HG02973 (cell line): ENCODE measurements at regions not wholly inside any gene's neighbourhood (a gene's known extent, or its start where the extent isn't known, plus 50 kb on each side); places are given as distances from the start of the nearest gene placed in this dataset.
"Not testable (repeated sequence)": the region's sequence is repeated elsewhere in the genome, so short reads cannot be mapped to it uniquely, and the experiment has no call there.

Experiments used
- ATAC-seq: cut with Tn5 transposase; IDR thresholded peaks from one replicate; pipeline ENCODE4 v1.9.1; 2021; ENCODE audit warnings: moderate library complexity; ENCODE audit not compliant: unreplicated experiment

GRCh38 chr4:64216741-64217140 is 192.5 kb downstream of the TECRL start:
- no peak for ATAC-seq

- no peak for ATAC-seq
Measured at GRCh38 chr4:64205376-64205775, 203.9 kb downstream of the TECRL start.

DNA sequence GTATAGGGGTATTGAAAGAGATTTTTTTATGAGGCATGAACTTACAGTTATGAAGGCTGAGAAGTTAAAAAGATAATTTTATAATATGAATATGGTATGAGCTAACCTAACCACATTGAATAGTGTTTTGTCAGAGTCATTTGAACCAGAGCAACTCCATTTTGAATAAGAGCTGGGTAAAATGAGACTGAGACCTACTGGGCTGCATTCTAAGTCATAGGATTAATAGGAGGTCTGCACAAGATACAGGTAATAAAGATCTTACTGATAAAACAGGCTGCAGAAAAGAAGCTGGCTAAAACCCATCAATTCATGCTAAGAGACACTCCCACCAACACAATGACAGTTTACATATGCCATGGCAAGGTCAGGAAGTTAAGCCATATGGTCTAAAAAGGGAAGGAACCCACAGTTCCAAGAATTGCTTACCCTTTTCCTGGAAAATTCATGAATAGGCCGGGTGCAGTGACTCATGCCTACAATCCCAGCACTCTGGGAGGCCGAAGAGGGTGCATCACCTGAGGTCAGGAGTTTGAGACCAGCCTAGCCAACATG is 209.2 kb downstream of the TECRL start:
- ATAC-seq = no peak

- ATAC-seq = no peak
Measured at GRCh38 chr4:64195582-64195981, 213.7 kb downstream of the TECRL start.

DNA sequence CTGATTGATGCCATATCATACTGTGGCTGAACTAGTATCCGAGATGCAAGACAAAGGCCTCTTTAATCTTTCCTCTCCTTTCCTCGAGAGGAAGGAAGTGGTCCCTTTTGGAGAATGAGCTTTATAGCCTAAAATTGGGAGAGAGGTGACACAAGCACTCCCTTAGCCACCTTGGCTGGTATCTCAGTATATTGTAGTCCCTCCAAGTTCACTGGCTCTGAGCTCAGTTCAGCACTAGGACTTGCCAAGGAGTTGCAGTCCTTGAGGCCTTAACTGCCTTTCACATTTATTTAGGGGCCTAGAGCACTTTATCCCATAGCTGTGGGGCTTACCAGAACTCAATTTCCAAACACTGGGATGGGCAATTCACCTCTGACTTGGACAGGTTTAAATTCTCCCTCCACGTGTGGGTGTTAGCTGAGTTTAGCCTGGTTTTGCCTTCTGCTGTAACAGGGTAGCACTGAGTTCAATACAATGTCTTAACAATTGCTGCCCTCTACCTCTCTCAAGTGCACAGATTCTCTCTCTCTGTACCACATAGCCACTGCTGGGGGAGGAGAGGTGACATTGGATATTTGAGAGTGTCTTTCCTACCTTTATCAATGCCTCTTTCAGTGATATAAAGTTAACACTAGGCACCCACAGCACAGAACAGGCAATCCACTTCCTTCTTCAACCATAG is 216.4 kb downstream of the TECRL start:
- ATAC-seq = no peak

- no peak for ATAC-seq
Measured at GRCh38 chr4:64174247-64174882, 234.9 kb downstream of the TECRL start.

DNA sequence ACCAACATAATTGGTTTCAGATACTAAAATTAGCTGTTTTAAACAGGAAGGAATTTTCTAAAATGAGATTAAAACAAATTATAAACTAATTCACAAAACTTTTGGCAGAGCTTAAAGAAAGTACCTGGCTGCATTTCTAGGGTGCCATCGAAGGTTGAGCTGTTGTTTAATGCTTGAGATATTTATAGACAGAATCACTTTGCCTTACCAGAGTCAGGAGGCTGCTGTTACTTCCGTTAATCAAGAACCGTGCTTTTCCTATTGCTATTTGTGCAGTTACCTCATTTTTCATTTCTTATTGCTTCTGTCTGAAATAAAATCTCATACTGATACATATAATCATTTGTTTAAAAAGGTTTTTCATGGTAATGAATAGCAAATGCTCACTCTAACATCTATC is 242.9 kb downstream of the TECRL start:
- ATAC-seq = no peak

DNA sequence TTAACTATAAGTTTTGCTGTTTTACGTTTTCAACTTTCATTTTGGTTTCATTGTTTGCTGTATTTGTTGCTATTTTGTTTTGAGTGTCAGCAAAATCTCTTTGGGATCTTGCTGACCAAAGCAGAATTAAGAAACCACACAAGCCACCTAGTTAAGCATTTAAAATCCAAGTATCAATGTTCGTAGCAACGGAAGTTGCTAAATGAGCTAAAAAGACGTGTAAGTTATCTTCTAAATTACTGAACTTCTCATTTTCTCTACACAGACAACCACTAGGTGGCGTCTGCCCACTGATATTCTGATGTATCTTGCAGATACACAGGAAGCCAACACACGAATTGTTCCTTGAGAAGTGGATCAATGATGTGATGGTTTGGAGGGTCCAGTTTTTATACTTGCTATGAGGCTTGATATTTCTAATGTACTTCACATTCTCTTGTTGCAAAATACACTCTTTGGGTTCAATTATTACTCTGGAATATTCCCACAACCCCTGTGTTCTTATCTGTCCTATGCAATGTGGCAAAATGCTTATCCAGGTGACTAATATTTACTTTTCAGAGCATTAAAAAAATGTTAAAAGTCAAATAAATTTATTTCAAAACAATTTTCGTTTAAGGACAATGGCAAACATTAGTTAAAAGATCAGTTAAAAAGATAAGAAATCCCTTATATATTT is 250.5 kb downstream of the TECRL start:
- ATAC-seq = peak; percentile 93

DNA sequence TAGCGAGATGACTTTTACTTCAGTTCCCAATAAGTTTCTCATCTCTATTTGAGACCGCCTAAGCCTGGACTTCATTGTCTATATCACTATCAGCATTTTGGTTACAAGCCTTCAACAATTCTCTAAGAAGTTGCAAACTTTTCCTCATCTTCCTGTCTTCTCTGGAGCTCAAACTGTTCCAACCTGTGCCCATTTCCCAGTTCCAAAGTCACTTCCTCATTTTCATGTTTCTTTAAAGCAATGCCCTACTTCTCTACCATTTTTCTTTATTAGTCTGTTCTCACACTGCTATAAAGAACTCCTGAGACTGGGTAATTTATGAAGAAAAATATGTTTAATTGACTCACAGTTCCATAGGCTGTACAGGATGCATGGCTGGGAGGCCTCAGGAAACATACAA is 251.9 kb downstream of the TECRL start:
- no peak for ATAC-seq

GRCh38 chr4:64156253-64156652 is 253.0 kb downstream of the TECRL start:
- no peak for ATAC-seq

DNA sequence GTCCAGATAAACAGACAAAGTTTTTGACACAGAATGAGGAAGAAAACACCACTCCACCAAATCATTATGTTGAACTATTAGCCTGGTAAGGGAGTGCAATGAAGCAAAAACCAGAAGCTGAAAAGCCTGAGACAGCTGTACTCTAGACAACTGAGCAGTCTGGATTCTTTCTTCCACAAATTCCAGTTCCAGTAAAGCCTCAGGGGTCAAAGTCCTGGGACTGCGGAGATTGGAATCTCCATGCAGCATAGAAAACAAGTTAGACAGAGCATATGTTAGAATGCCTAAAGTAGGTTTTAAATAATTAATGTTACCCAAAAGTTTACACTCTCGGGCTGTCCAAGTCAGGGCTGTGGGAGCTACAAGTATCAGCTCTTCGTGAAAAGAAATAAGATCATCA is 263.2 kb downstream of the TECRL start:
- no peak for ATAC-seq

DNA sequence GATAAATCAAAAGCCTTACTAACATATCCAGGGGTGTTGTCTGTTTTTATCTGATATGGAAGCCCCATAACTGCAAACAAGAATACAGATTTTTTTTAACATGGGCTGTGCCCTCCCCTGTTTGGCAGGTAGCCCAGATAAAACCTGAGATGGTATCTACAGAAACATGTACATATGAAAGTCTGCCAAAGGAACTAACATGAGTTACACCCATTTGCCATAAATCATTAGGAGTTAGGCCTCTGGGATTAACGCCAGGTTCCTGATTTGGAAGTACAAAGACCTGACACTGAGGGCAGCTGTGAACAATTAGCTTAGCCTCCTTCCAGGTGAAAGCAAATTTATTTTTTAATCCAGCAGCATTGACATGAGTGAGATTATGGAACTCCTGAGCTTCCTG is 264.3 kb downstream of the TECRL start:
- ATAC-seq = no peak

DNA sequence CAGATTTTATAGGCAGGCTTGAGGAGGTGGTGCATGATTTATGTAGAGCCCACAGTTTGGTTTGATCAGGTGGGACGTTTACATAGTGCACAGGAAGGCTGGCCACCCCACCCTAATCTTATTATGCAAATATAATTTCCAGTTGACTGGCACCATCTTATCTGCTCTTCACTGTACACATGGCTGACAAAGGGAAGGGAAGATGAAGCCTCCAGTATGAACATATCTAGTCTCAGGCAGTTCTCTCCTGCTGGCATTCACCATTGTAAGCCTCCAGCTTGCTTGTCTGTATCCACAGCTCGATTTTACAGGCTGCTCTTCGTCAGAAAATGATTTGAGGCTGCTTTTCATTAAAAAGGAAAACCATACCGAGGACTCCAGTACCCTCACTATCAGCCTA is 278.3 kb downstream of the TECRL start:
- ATAC-seq = no peak

GRCh38 chr4:64125354-64125753 is 283.9 kb downstream of the TECRL start:
- ATAC-seq = no peak

DNA sequence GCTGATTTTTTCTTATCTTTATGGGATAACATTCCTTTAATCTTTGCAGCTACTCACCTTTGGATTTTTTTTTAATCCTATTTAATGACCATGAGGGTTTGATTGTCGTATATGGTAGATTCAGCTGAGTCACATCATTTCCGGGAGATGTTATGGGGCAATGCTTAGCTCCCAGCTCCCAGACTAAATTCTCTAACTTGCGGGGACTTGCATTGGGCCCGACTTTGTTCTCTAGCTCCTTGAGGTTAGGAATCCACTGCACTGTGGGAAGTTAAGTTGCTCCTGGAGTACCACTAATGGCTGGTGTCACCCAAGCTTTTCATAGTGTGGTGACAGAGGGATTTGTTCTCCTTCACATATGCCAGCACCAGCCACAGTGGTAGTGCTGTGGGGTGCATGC is 287.4 kb downstream of the TECRL start:
- ATAC-seq = no peak

DNA sequence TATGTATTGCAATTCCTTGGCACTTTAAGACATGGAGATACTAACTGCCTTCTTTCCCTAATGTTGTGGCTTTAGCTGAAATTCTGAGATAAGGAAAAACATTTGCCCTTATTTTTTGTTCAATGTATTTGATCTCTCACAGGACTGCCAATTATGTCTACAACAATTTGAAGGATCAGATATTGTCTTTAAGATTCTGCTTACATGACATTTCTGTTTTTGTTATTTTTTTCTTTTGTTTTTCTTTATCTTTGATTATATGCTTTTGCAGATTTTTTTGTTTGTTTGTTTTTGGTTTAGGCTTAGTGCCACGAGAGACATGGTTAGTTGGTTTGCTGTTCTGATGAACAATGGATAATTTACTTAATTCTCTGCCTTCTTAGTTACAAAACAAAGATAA is 303.3 kb downstream of the TECRL start:
- no peak for ATAC-seq

- no peak for ATAC-seq
Measured at GRCh38 chr4:64095398-64095797, 313.9 kb downstream of the TECRL start.

- no peak for ATAC-seq
Measured at GRCh38 chr4:64079316-64079715, 329.9 kb downstream of the TECRL start.

GRCh38 chr4:64068096-64068495 is 341.2 kb downstream of the TECRL start:
- ATAC-seq = no peak

- no peak for ATAC-seq
Measured at GRCh38 chr4:64062991-64063390, 346.3 kb downstream of the TECRL start.

- ATAC-seq = not testable (repeated sequence)
Measured at GRCh38 chr4:64037033-64037432, 372.2 kb downstream of the TECRL start.

DNA sequence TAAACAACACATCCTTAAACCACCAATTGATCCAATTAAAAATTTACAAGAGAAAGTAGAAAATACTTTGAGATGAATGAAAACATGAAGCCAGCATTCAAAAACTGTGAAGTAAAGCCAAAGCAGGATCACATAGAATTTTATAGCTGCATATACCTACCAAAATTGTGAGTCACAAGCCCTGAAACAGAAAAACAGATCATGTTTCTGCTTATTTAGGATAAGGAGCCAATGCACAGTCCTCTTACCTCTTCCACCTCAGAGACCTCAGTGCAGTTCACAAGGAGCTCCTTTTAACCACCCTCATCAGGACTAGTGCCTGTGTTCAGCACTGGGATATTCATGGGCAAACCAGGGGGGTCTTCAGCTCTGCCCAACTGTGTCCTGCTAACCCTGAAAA is 386.7 kb downstream of the TECRL start:
- ATAC-seq = no peak
